H1 (cell line): ENCODE measurements at regions not wholly inside any gene's neighbourhood (a gene's known extent, or its start where the extent isn't known, plus 50 kb on each side); places are given as distances from the start of the nearest gene placed in this dataset.

Experiments used
- CTCF ChIA-PET: fragments of 300-600 bp; sonication (Branson Sonifier 250); formaldehyde crosslinking; loops from one replicate; lab custom pipeline; 2021; ENCODE audit not compliant: partially characterized antibody; lab: Charles Lee
- POLR2A ChIA-PET: fragments of 300-600 bp; sonication (Branson Sonifier 250); formaldehyde crosslinking; loops from one replicate; lab custom pipeline; 2021; ENCODE audit warnings: inconsistent platforms; ENCODE audit not compliant: partially characterized antibody; lab: Charles Lee
- DNase-seq, 2 experiments: peaks; one replicate each; pipeline versions ENCODE4 v3.0.0 to v3.0.0-alpha.2; 2010 to 2022; ENCODE audit warnings: low spot score in 2 of 2, low read depth in 1 of 2, mixed read lengths in 1 of 2
- FAIRE-seq: peaks from 2 replicates; lab custom pipeline; 2011; peaks lifted over from hg19 to GRCh38; lab: Jason Lieb, UNC
- H2AFZ ChIP-seq: 2 replicates; pipeline ENCODE4 v1.8.1; 2012; ENCODE audit warnings: low read length, inconsistent platforms
- H2AK5ac ChIP-seq: 2 replicates; pipeline ENCODE4 v1.6.1; 2013; ENCODE audit warnings: low read depth, low read length
- H2BK120ac ChIP-seq: replicated peaks from 2 replicates; pipeline ENCODE3; 2013; ENCODE audit warnings: low read depth, low read length, inconsistent platforms
- H2BK12ac ChIP-seq: 2 replicates; pipeline ENCODE4 v1.6.1; 2013; ENCODE audit warnings: low read depth, low read length
- H2BK15ac ChIP-seq: 2 replicates; pipeline ENCODE4 v1.6.1; 2013; ENCODE audit warnings: low read length
- H2BK20ac ChIP-seq: 2 replicates; pipeline ENCODE4 v1.6.1; 2013; ENCODE audit warnings: low read length
- H2BK5ac ChIP-seq: 2 replicates; pipeline ENCODE4 v1.6.1; 2013; ENCODE audit warnings: low read depth, low read length
- H3K14ac ChIP-seq: 2 replicates; pipeline ENCODE4 v1.6.1; 2013; ENCODE audit warnings: inconsistent platforms; ENCODE audit not compliant: insufficient read length
- H3K18ac ChIP-seq: 2 replicates; pipeline ENCODE4 v1.6.1; 2013; ENCODE audit warnings: low read length; ENCODE audit errors: extremely low read depth
- H3K23ac ChIP-seq: 2 replicates; pipeline ENCODE4 v1.6.1; 2013; ENCODE audit warnings: inconsistent platforms; ENCODE audit not compliant: insufficient read length
- H3K23me2 ChIP-seq: 2 replicates; pipeline ENCODE4 v1.6.1; 2013; ENCODE audit warnings: low read depth, low read length
- H3K27ac ChIP-seq: 2 replicates; pipeline ENCODE4 v1.6.1; 2011; ENCODE audit warnings: low read depth, low read length, inconsistent platforms
- H3K27me3 ChIP-seq, 4 experiments: replicated peaks in 1 of 4; 1 replicate in 1 of 4; 2 replicates in 3 of 4; pipeline versions ENCODE4 v1.6.1 to v1.8.1; 2011 to 2013; ENCODE audit warnings: low read length in 3 of 4, mild to moderate bottlenecking in 3 of 4, inconsistent platforms in 2 of 4, mixed read lengths in 2 of 4, moderate library complexity in 1 of 4; ENCODE audit not compliant: control insufficient read depth in 3 of 4, insufficient read depth in 3 of 4; ENCODE audit errors: extremely low read depth in 1 of 4
- H3K36me3 ChIP-seq, 4 experiments: 2 replicates each; pipeline versions ENCODE4 v1.6.1 to v1.8.1; 2011 to 2013; ENCODE audit warnings: mild to moderate bottlenecking in 4 of 4, low read length in 3 of 4, moderate library complexity in 2 of 4, control low read depth in 1 of 4, inconsistent platforms in 1 of 4; ENCODE audit not compliant: insufficient read depth in 4 of 4, control insufficient read depth in 2 of 4
- H3K4ac ChIP-seq: replicated peaks from 2 replicates; pipeline ENCODE3; 2013; ENCODE audit warnings: low read length, low read depth, mixed read lengths, inconsistent platforms; ENCODE audit not compliant: insufficient read length
- H3K4me1 ChIP-seq, 4 experiments: replicated peaks in 1 of 4; 1 replicate in 1 of 4; 2 replicates in 3 of 4; pipeline versions ENCODE4 v1.6.1 to v1.8.1; 2011 to 2013; ENCODE audit warnings: low read length in 3 of 4, inconsistent platforms in 2 of 4, mixed read lengths in 1 of 4; ENCODE audit not compliant: insufficient read depth in 4 of 4, control insufficient read depth in 3 of 4
- H3K4me2 ChIP-seq, 2 experiments: 2 replicates each; pipeline versions ENCODE4 v1.6.1 to v1.8.1; 2011 to 2013; ENCODE audit warnings: low read depth in 2 of 2, low read length in 2 of 2, control low read depth in 1 of 2, inconsistent platforms in 1 of 2, mild to moderate bottlenecking in 1 of 2; ENCODE audit not compliant: insufficient read depth in 1 of 2
- H3K4me3 ChIP-seq, 4 experiments: fragments of 200-600, 300-600 bp in 1 of 4; sonication (generic), shearing (Covaris generic), sonication (Bioruptor Twin) in 1 of 4; 2 replicates each; pipeline versions ENCODE4 v1.5.1 to v1.8.1; 2011 to 2016; ENCODE audit warnings: low read length in 4 of 4, low read depth in 3 of 4, control low read depth in 2 of 4, inconsistent platforms in 2 of 4, mild to moderate bottlenecking in 2 of 4, mixed read lengths in 1 of 4, moderate library complexity in 1 of 4; ENCODE audit not compliant: insufficient read depth in 2 of 4; ENCODE audit errors: extremely low read depth in 1 of 4
- H3K56ac ChIP-seq: replicated peaks from 2 replicates; pipeline ENCODE3; 2013; ENCODE audit warnings: low read depth, mild to moderate bottlenecking, mixed read lengths, low read length, inconsistent platforms; ENCODE audit not compliant: insufficient read length
- H3K79me1 ChIP-seq: 2 replicates; pipeline ENCODE4 v1.6.1; 2013; ENCODE audit warnings: low read depth, low read length, control low read depth
- H3K79me2 ChIP-seq, 2 experiments: 2 replicates each; pipeline versions ENCODE4 v1.6.1 to v1.8.1; 2012 to 2013; ENCODE audit warnings: low read length in 2 of 2, mild to moderate bottlenecking in 2 of 2, inconsistent platforms in 1 of 2; ENCODE audit not compliant: insufficient read depth in 2 of 2, control insufficient read depth in 1 of 2
- H3K9ac ChIP-seq, 4 experiments: replicated peaks in 1 of 4; 1 replicate in 1 of 4; 2 replicates in 3 of 4; pipeline versions ENCODE4 v1.6.1 to v1.8.1; 2011 to 2013; ENCODE audit warnings: low read depth in 3 of 4, low read length in 3 of 4, control low read depth in 2 of 4, mild to moderate bottlenecking in 2 of 4, moderate library complexity in 2 of 4, inconsistent platforms in 1 of 4; ENCODE audit errors: extremely low read depth in 1 of 4
- H3K9me3 ChIP-seq, 2 experiments: 2 replicates each; pipeline versions ENCODE4 v1.6.1 to v1.8.1; 2012 to 2013; ENCODE audit warnings: mild to moderate bottlenecking in 2 of 2, moderate library complexity in 2 of 2, control low read depth in 1 of 2, inconsistent platforms in 1 of 2, low read depth in 1 of 2, low read length in 1 of 2, mixed read lengths in 1 of 2; ENCODE audit not compliant: insufficient read depth in 2 of 2
- H4K20me1 ChIP-seq, 2 experiments: replicated peaks in 1 of 2; 2 replicates each; pipeline versions ENCODE3 to v1.8.1; 2011 to 2013; ENCODE audit warnings: inconsistent platforms in 2 of 2, low read length in 2 of 2, mild to moderate bottlenecking in 1 of 2; ENCODE audit not compliant: insufficient read depth in 2 of 2, control insufficient read depth in 1 of 2
- H4K5ac ChIP-seq: 2 replicates; pipeline ENCODE4 v1.6.1; 2013; ENCODE audit warnings: low read length, low read depth, mixed read lengths, inconsistent platforms; ENCODE audit not compliant: insufficient read length
- H4K8ac ChIP-seq: 2 replicates; pipeline ENCODE4 v1.8.0; 2013; ENCODE audit warnings: mild to moderate bottlenecking, moderate library complexity, low read length, inconsistent platforms; ENCODE audit not compliant: insufficient read depth; ENCODE audit errors: extremely low read depth
- H4K91ac ChIP-seq: replicated peaks from 2 replicates; pipeline ENCODE3; 2013; ENCODE audit warnings: low read length, mixed read lengths, inconsistent platforms; ENCODE audit not compliant: insufficient read length
- CBX5 ChIP-seq: fragments of 300-800, 300-1000 bp; sonication (generic); IDR thresholded peaks from 2 replicates; pipeline ENCODE4 v1.7.1; 2016; ENCODE audit warnings: antibody characterized with exemption, low read length, low read depth
- KDM5A ChIP-seq: fragments of 200-600 bp; IDR thresholded peaks from 2 replicates; pipeline ENCODE4 v1.7.1; 2012; ENCODE audit warnings: mild to moderate bottlenecking, low read length, inconsistent platforms, mixed read lengths
- NANOG ChIP-seq: IDR thresholded peaks from 2 replicates; pipeline ENCODE4 v1.6.1; 2011; ENCODE audit warnings: low read length, low read depth, mild to moderate bottlenecking, inconsistent platforms; ENCODE audit not compliant: insufficient read depth, poor library complexity, severe bottlenecking
- PHF8 ChIP-seq: fragments of 200-600 bp; sonication (generic); conservative IDR thresholded peaks from 2 replicates; pipeline ENCODE4 v1.7.1; 2012; ENCODE audit warnings: low read depth, mild to moderate bottlenecking, inconsistent platforms, low read length, moderate library complexity
- POLR2AphosphoS5 ChIP-seq: IDR thresholded peaks from 2 replicates; pipeline ENCODE4 v1.6.1; 2011; ENCODE audit warnings: low read depth, low read length
- RFX5 ChIP-seq: IDR thresholded peaks from 2 replicates; pipeline ENCODE4 v1.6.1; 2011; ENCODE audit warnings: low read depth, low read length, improper control_type of control experiment, borderline replicate concordance
- RXRA ChIP-seq: IDR thresholded peaks from 2 replicates; pipeline ENCODE4 v1.6.1; 2011; ENCODE audit warnings: low read depth, mild to moderate bottlenecking, low read length, moderate library complexity; ENCODE audit not compliant: insufficient read depth
- SP2 ChIP-seq: IDR thresholded peaks from 2 replicates; pipeline ENCODE4 v1.6.1; 2012; ENCODE audit warnings: mild to moderate bottlenecking, low read length, inconsistent platforms
- SUZ12 ChIP-seq: fragments of 200-600 bp; sonication (generic); IDR thresholded peaks from 2 replicates; pipeline ENCODE4 v1.6.1; 2012; ENCODE audit warnings: mild to moderate bottlenecking, inconsistent platforms, low read length, moderate library complexity, mixed read lengths
- WGBS, 2 experiments: shearing (Covaris generic) in 1 of 2; methylation state at CpG; one replicate each; pipeline versions ENCODE4 v1.1.6 to v1.1.7; 2013 to 2015; ENCODE audit warnings: low lambda C conversion rate in 2 of 2, mixed read lengths in 2 of 2, inconsistent platforms in 1 of 2, low coverage in 1 of 2, missing lambda C conversion rate in 1 of 2; ENCODE audit not compliant: insufficient replicate concordance in 2 of 2, insufficient coverage in 1 of 2, insufficient read length in 1 of 2; ENCODE audit errors: extremely low coverage in 1 of 2, missing lambda C conversion rate in 1 of 2; 5-methylcytosine and 5-hydroxymethylcytosine counted together
- TF ChIP-seq, protein P1 (sequence below): IDR thresholded peaks from 2 replicates; pipeline ENCODE4 v1.6.1; 2011; ENCODE audit warnings: low read depth, mild to moderate bottlenecking, low read length; ENCODE audit not compliant: insufficient read depth

DNA sequence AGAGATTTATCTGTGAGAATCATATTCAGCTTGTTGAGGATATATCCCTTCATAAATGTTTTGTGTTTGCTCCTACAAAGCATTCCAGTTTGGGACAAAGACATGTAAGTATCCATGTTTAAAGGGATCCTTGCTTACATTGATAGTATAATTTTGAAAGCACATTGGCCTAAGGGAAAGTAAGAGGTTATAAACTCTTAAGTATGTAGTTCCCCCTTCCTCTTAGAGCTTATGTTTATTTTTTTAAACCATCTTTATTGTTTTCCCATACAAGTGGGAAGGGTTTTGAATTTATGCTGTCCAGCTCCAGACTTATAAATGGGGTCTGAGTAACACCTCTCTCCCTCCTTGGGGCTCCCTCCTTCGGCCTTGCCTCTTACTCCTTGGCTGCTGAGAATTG, 481.5 kb downstream of the LMO4 start:
- Histone ChIP-seq H3K4me3 (no peak overlapping the region), H4K5ac (no peak overlapping the region), H3K4ac (no peak overlapping the region), H2BK120ac (no peak overlapping the region), H3K9me3 (no peaks in the 10 kb centered on the region), H4K8ac (no peak overlapping the region), H3K27ac (no peak overlapping the region), H3K23ac (no peak overlapping the region), H3K79me2 (no peaks in the 10 kb centered on the region), H3K4me1 (no peaks in the 10 kb centered on the region), H2BK12ac (no peak overlapping the region), H3K79me1 (no peaks in the 10 kb centered on the region), H2AK5ac (no peak overlapping the region), H2AFZ (no peak overlapping the region), H3K56ac (no peak overlapping the region), H3K18ac (no peak overlapping the region), H3K14ac (no peak overlapping the region), H3K36me3 (no peaks in the 10 kb centered on the region), H3K23me2 (no peaks in the 10 kb centered on the region), H2BK20ac (no peak overlapping the region), H3K27me3 (no peaks in the 10 kb centered on the region), H2BK15ac (no peak overlapping the region), H4K91ac (no peak overlapping the region), H2BK5ac (no peak overlapping the region), H3K4me2 (no peak overlapping the region), H4K20me1 (no peaks in the 10 kb centered on the region), H3K9ac (no peak overlapping the region)
- TF ChIP-seq NANOG: no peak
- TF ChIP-seq, protein P1, sequence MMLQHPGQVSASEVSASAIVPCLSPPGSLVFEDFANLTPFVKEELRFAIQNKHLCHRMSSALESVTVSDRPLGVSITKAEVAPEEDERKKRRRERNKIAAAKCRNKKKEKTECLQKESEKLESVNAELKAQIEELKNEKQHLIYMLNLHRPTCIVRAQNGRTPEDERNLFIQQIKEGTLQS: no peak
- no peak for TF ChIP-seq KDM5A
- no peak for TF ChIP-seq SP2
- no peak for TF ChIP-seq CBX5
- no peak for TF ChIP-seq POLR2AphosphoS5
- TF ChIP-seq SUZ12: no peak
- TF ChIP-seq RXRA: no peak
- no peak for TF ChIP-seq RFX5
- TF ChIP-seq PHF8: no peak
- DNase-seq (no peak), FAIRE-seq (no peak)
- ChIA-PET CTCF (interaction anchor here (0.9 kb wide), 1 partner anchor 133 kb away, joined by 3 read pairs; no protein-coding TSS in a partner anchor), POLR2A (no interaction called here)
- 100% methylated on average over 1 of the region's 1 CpG; no CpG with 5 or more reads in 1 of the 2 experiments for WGBS, 2 experiments
